ENCODE measurements at regions not wholly inside any gene's neighbourhood (a gene's known extent, or its start where the extent isn't known, plus 50 kb on each side); places are given as distances from the start of the nearest gene placed in this dataset.

DNA sequence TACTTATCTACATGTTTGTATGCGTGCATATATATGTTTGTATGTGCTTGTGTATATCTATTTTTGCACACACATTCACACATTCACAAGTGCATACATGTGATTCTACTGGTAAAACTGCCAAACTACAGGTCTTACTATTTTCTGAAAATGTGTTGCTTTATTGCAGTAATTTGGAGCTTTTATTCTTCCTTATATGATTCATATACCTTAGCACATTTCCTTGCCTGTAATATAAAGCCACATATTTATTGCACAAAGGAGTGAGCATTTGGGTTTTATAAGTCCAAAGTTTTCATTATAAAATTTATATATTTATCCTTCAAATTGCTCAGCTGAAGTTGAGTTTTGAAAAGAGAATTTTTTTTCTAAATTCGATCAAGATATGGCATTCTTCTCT, 1120.4 kb upstream of the PCDH9 start:
- peaks cover 0 to 4% (median 0%) of the 10 kb centered on the region in 4 donors for H3K4me1 ChIP-seq
- DNase-seq, result no peak
- H3K9me3 ChIP-seq, result no peaks in the 10 kb centered on the region
- in situ Hi-C loops (cut with MboI; ENCODE audit: low pct_ligation_motif_present in 1 of 4, low pct_unique_long_range_greater_than_20kb in 1 of 4, low sequenced_read_pairs in 3 of 4) (no loop called here), intact Hi-C loops (cut with DNase I; ENCODE audit: low total_unique reads) (no loop called here)
- H3K27me3 ChIP-seq, result no peaks in the 10 kb centered on the region
- no peaks in the 10 kb centered on the region for H3K36me3 ChIP-seq
- H3K4me3 ChIP-seq, result no peak overlapping the region
- TF ChIP-seq, protein P1, sequence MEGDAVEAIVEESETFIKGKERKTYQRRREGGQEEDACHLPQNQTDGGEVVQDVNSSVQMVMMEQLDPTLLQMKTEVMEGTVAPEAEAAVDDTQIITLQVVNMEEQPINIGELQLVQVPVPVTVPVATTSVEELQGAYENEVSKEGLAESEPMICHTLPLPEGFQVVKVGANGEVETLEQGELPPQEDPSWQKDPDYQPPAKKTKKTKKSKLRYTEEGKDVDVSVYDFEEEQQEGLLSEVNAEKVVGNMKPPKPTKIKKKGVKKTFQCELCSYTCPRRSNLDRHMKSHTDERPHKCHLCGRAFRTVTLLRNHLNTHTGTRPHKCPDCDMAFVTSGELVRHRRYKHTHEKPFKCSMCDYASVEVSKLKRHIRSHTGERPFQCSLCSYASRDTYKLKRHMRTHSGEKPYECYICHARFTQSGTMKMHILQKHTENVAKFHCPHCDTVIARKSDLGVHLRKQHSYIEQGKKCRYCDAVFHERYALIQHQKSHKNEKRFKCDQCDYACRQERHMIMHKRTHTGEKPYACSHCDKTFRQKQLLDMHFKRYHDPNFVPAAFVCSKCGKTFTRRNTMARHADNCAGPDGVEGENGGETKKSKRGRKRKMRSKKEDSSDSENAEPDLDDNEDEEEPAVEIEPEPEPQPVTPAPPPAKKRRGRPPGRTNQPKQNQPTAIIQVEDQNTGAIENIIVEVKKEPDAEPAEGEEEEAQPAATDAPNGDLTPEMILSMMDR (IDR thresholded peaks at IDR 0.05), result no peak
- no peak for TF ChIP-seq POLR2AphosphoS5 (IDR thresholded peaks at IDR 0.05)
- TF ChIP-seq POLR2A (IDR thresholded peaks at IDR 0.05), result no peak
- no peak for TF ChIP-seq EP300 (IDR thresholded peaks at IDR 0.05; ENCODE audit: low read depth)
- H3K27ac ChIP-seq, result no peak overlapping the region
- WGBS, 2 donors (ENCODE audit: low coverage in 1 of 2), result 44 to 63% methylated on average over 2 of the region's 2 CpGs

GRCh38 chr13:68347220-68347619, 1117.1 kb upstream of the PCDH9 start:
- H3K9me3 ChIP-seq, result no peaks in the 10 kb centered on the region
- intact Hi-C loops (cut with DNase I; ENCODE audit: low total_unique reads), result no loop called here
- WGBS, 2 donors (ENCODE audit: low coverage in 1 of 2), result 7 to 25% methylated on average over 3 of the region's 3 CpGs
- H3K27ac ChIP-seq, result no peak overlapping the region
- H3K36me3 ChIP-seq, result no peaks in the 10 kb centered on the region
- no peaks in the 10 kb centered on the region for H3K27me3 ChIP-seq
- no peak overlapping the region for H3K4me3 ChIP-seq
- TF ChIP-seq POLR2A (IDR thresholded peaks at IDR 0.05), result no peak
- no peak for TF ChIP-seq POLR2AphosphoS5 (IDR thresholded peaks at IDR 0.05)
- TF ChIP-seq EP300 (IDR thresholded peaks at IDR 0.05; ENCODE audit: low read depth), result no peak
- TF ChIP-seq, protein P1 (IDR thresholded peaks at IDR 0.05), result no peak
- DNase-seq, result no peak
- H3K4me1 ChIP-seq, result peaks cover 0 to 4% (median 0%) of the 10 kb centered on the region in 4 donors
- in situ Hi-C loops (cut with MboI; ENCODE audit: low pct_ligation_motif_present in 1 of 4, low pct_unique_long_range_greater_than_20kb in 1 of 4, low sequenced_read_pairs in 3 of 4), result no loop called here

DNA sequence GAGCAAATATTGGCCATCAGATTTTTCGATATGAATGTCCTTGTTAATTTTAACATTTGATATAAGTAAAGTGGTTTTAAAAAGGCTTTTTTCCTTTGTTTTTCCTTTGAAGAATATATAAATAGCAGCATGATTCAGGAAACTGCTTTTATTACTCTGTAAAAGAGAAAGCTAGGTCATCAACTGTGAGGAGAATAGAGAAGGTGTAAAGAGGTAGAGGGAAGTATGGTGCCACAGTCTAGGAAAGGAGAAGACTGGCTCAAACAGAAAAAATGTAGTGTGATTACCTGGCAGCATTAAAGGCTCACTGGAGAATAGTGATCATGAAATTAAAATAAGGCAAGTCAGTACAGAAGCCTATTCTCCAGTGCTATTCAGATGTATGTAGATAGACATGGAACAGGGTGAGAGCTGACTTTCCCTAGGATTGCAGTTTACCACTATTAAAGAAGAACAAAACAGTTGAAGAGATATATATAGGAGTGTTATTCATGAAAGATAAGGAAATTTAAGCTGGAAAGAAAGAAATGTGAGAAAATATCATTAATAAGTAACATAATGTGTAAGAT, 1115.9 kb upstream of the PCDH9 start:
- no peaks in the 10 kb centered on the region for H3K27me3 ChIP-seq
- no peak overlapping the region for H3K4me3 ChIP-seq
- WGBS, 2 donors (ENCODE audit: low coverage in 1 of 2), result 52 to 64% methylated on average over 1 of the region's 1 CpG
- intact Hi-C loops (cut with DNase I; ENCODE audit: low total_unique reads) (no loop called here), in situ Hi-C loops (cut with MboI; ENCODE audit: low pct_ligation_motif_present in 1 of 4, low pct_unique_long_range_greater_than_20kb in 1 of 4, low sequenced_read_pairs in 3 of 4) (no loop called here)
- no peaks in the 10 kb centered on the region for H3K36me3 ChIP-seq
- DNase-seq, result no peak
- H3K4me1 ChIP-seq, result peaks cover 0 to 4% (median 0%) of the 10 kb centered on the region in 4 donors
- no peak for TF ChIP-seq EP300 (IDR thresholded peaks at IDR 0.05; ENCODE audit: low read depth)
- TF ChIP-seq, protein P1 (IDR thresholded peaks at IDR 0.05), result no peak
- TF ChIP-seq POLR2AphosphoS5 (IDR thresholded peaks at IDR 0.05), result no peak
- no peak for TF ChIP-seq POLR2A (IDR thresholded peaks at IDR 0.05)
- H3K9me3 ChIP-seq, result no peaks in the 10 kb centered on the region
- H3K27ac ChIP-seq, result no peak overlapping the region

DNA sequence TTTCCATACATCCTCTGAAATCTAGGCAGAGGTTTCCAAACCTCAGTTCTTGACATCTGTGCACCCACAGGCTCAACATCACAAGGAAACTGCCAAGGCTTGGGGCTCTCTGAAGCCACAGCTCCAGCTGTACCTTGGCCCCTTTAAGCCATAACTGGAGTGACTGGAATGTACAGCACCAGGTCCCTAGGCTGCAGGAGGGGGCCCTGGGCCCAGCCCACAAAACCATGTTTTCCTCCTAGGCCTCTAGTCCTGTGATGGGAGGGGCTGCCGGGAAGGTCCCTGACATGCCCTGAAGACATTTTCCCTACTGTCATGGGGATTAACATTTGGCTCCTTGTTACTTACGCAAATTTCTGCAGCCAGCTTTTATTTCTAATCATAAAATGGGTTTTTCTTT, 1093.0 kb upstream of the PCDH9 start:
- in situ Hi-C loops (cut with MboI; ENCODE audit: low pct_ligation_motif_present in 1 of 4, low pct_unique_long_range_greater_than_20kb in 1 of 4, low sequenced_read_pairs in 3 of 4) (no loop called here), intact Hi-C loops (cut with DNase I; ENCODE audit: low total_unique reads) (no loop called here)
- Histone ChIP-seq H3K27ac (no peak overlapping the region), H3K36me3 (no peaks in the 10 kb centered on the region), H3K9me3 (peaks cover 0 to 5% of the 10 kb centered on the region in 2 donors), H3K27me3 (no peaks in the 10 kb centered on the region), H3K4me1 (no peaks in the 10 kb centered on the region), H3K4me3 (no peak overlapping the region)
- WGBS, 2 donors (ENCODE audit: low coverage in 1 of 2), result 75 to 90% methylated on average over 1 to 2 of the region's 2 CpGs
- TF ChIP-seq POLR2AphosphoS5 (IDR thresholded peaks at IDR 0.05), result no peak
- TF ChIP-seq, protein P1 (IDR thresholded peaks at IDR 0.05), result no peak
- no peak for TF ChIP-seq EP300 (IDR thresholded peaks at IDR 0.05; ENCODE audit: low read depth)
- DNase-seq, result no peak

Measured in transverse colon (tissue), 4 donors.